ENCODE measurements at regions not wholly inside any gene's neighbourhood (a gene's known extent, or its start where the extent isn't known, plus 50 kb on each side); places are given as distances from the start of the nearest gene placed in this dataset.

- no peaks in the 10 kb centered on the region for H3K9me3 ChIP-seq (ENCODE audit: control insufficient read depth in 2 of 3, insufficient read depth in 1 of 3, low read length in 3 of 3)
- no peak overlapping the region for H3K4me3 ChIP-seq (ENCODE audit: low read length in 3 of 3)
- TF ChIP-seq CTCF (IDR thresholded peaks at IDR 0.05; ENCODE audit: borderline replicate concordance, extremely low read depth, insufficient read depth), result no peak
- no peaks in the 10 kb centered on the region for H3K36me3 ChIP-seq (ENCODE audit: control insufficient read depth in 2 of 3, insufficient read depth in 3 of 3, low read length in 3 of 3)
- FAIRE-seq (no peak), DNase-seq (peak in 1 of 5 donors; percentile 42)
- H3K27ac ChIP-seq (ENCODE audit: low read depth in 2 of 2, low read length in 2 of 2), result no peak overlapping the region
- intact Hi-C loops (cut with DNase I), result no loop called here
- no peaks in the 10 kb centered on the region for H3K4me1 ChIP-seq (ENCODE audit: control insufficient read depth in 2 of 3, insufficient read depth in 2 of 3, low read depth in 1 of 3, low read length in 3 of 3)
- H3K27me3 ChIP-seq (ENCODE audit: control insufficient read depth, insufficient read depth, low read length), result no peaks in the 10 kb centered on the region
- H3K9ac ChIP-seq (ENCODE audit: low read length in 3 of 3), result no peak overlapping the region
Observed at GRCh38 chr2:17084877-17085276, 419.2 kb upstream of the CYRIA start.

GRCh38 chr2:17083902-17084301 is 418.3 kb upstream of the CYRIA start:
- Histone ChIP-seq H3K27me3 (ENCODE audit: control insufficient read depth, insufficient read depth, low read length) (no peaks in the 10 kb centered on the region), H3K36me3 (ENCODE audit: control insufficient read depth in 2 of 3, insufficient read depth in 3 of 3, low read length in 3 of 3) (no peaks in the 10 kb centered on the region), H3K4me1 (ENCODE audit: control insufficient read depth in 2 of 3, insufficient read depth in 2 of 3, low read depth in 1 of 3, low read length in 3 of 3) (no peaks in the 10 kb centered on the region), H3K27ac (ENCODE audit: low read depth in 2 of 2, low read length in 2 of 2) (no peak overlapping the region), H3K9ac (ENCODE audit: low read length in 3 of 3) (no peak overlapping the region), H3K4me3 (ENCODE audit: low read length in 3 of 3) (no peak overlapping the region), H3K9me3 (ENCODE audit: control insufficient read depth in 2 of 3, insufficient read depth in 1 of 3, low read length in 3 of 3) (peaks cover 0 to 3% (median 0%) of the 10 kb centered on the region in 3 donors)
- no peak for TF ChIP-seq CTCF (IDR thresholded peaks at IDR 0.05; ENCODE audit: borderline replicate concordance, extremely low read depth, insufficient read depth)
- FAIRE-seq, result no peak
- intact Hi-C loops (cut with DNase I), result no loop called here
- DNase-seq, result no peak

- TF ChIP-seq CTCF (IDR thresholded peaks at IDR 0.05; ENCODE audit: borderline replicate concordance, extremely low read depth, insufficient read depth), result no peak
- no peak overlapping the region for H3K9ac ChIP-seq (ENCODE audit: low read length in 3 of 3)
- intact Hi-C loops (cut with DNase I), result no loop called here
Observed at GRCh38 chr2:17079262-17079661, 413.6 kb upstream of the CYRIA start.

GRCh38 chr2:17076533-17076932 is 410.9 kb upstream of the CYRIA start:
- H3K27ac ChIP-seq (ENCODE audit: low read depth in 2 of 2, low read length in 2 of 2), result no peak overlapping the region
- no peak overlapping the region for H3K4me3 ChIP-seq (ENCODE audit: low read length in 3 of 3)
- H3K36me3 ChIP-seq (ENCODE audit: control insufficient read depth in 2 of 3, insufficient read depth in 3 of 3, low read length in 3 of 3), result no peaks in the 10 kb centered on the region
- no peak overlapping the region for H3K9ac ChIP-seq (ENCODE audit: low read length in 3 of 3)
- intact Hi-C loops (cut with DNase I), result no loop called here
- no peaks in the 10 kb centered on the region for H3K4me1 ChIP-seq (ENCODE audit: control insufficient read depth in 2 of 3, insufficient read depth in 2 of 3, low read depth in 1 of 3, low read length in 3 of 3)
- peaks cover 0 to 3% (median 0%) of the 10 kb centered on the region in 3 donors for H3K9me3 ChIP-seq (ENCODE audit: control insufficient read depth in 2 of 3, insufficient read depth in 1 of 3, low read length in 3 of 3)
- H3K27me3 ChIP-seq (ENCODE audit: control insufficient read depth, insufficient read depth, low read length), result no peaks in the 10 kb centered on the region
- no peak for TF ChIP-seq CTCF (IDR thresholded peaks at IDR 0.05; ENCODE audit: borderline replicate concordance, extremely low read depth, insufficient read depth)
- DNase-seq (no peak), FAIRE-seq (no peak)

More at GRCh38 chr2:17079262-17079661, 413.6 kb upstream of the CYRIA start:
- DNase-seq (no peak), FAIRE-seq (no peak)
- Histone ChIP-seq H3K4me1 (ENCODE audit: control insufficient read depth in 2 of 3, insufficient read depth in 2 of 3, low read depth in 1 of 3, low read length in 3 of 3) (no peaks in the 10 kb centered on the region), H3K27me3 (ENCODE audit: control insufficient read depth, insufficient read depth, low read length) (no peaks in the 10 kb centered on the region), H3K27ac (ENCODE audit: low read depth in 2 of 2, low read length in 2 of 2) (no peak overlapping the region), H3K36me3 (ENCODE audit: control insufficient read depth in 2 of 3, insufficient read depth in 3 of 3, low read length in 3 of 3) (no peaks in the 10 kb centered on the region), H3K9me3 (ENCODE audit: control insufficient read depth in 2 of 3, insufficient read depth in 1 of 3, low read length in 3 of 3) (peaks cover 0 to 3% (median 0%) of the 10 kb centered on the region in 3 donors), H3K4me3 (ENCODE audit: low read length in 3 of 3) (no peak overlapping the region)
